ENCODE measurements at regions not wholly inside any gene's neighbourhood (a gene's known extent, or its start where the extent isn't known, plus 50 kb on each side); places are given as distances from the start of the nearest gene placed in this dataset.

GRCh38 chr14:30427846-30428245, 131.1 kb upstream of the G2E3 start:
- TF ChIP-seq REST (IDR thresholded peaks at IDR 0.05; ENCODE audit: unreplicated experiment) = no peak
- no peak for TF ChIP-seq CTCF (conservative IDR thresholded peaks at IDR 0.05; ENCODE audit: low read depth in 2 of 2)
- TF ChIP-seq EZH2phosphoT487 (IDR thresholded peaks at IDR 0.05; ENCODE audit: unreplicated experiment) = no peak
- TF ChIP-seq EZH2 (IDR thresholded peaks at IDR 0.05; ENCODE audit: low read depth, unreplicated experiment) = no peak
- no peak for TF ChIP-seq CREB1 (CRISPR knock-in tag; IDR thresholded peaks at IDR 0.05; ENCODE audit: low read depth)

Data from GM23338 (cell line).